NCI-H128 (cell line): ENCODE measurements at regions not wholly inside any gene's neighbourhood (a gene's known extent, or its start where the extent isn't known, plus 50 kb on each side); places are given as distances from the start of the nearest gene placed in this dataset.
"Not testable (repeated sequence)": the region's sequence is repeated elsewhere in the genome, so short reads cannot be mapped to it uniquely, and the experiment has no call there.

Source experiments
- DNase-seq: peaks from one replicate; lab custom pipeline; 2025; ENCODE audit not compliant: unreplicated experiment; lab: John Stamatoyannopoulos, UW

- DNase-seq, result no peak
Observed at GRCh38 chr6:81625216-81625615, 127.3 kb downstream of the TENT5A start.

GRCh38 chr6:81624453-81624852, 128.0 kb downstream of the TENT5A start:
- DNase-seq, result no peak

GRCh38 chr6:81623106-81623759, 129.2 kb downstream of the TENT5A start:
- DNase-seq, result no peak

- no peak for DNase-seq
Observed at GRCh38 chr6:81621816-81622395, 130.6 kb downstream of the TENT5A start.

- no peak for DNase-seq
Observed at GRCh38 chr6:81614292-81614691, 138.2 kb downstream of the TENT5A start.

GRCh38 chr6:81613606-81614005, 138.9 kb downstream of the TENT5A start:
- DNase-seq, result no peak

- DNase-seq, result no peak
Observed at GRCh38 chr6:81612136-81612535, 140.3 kb downstream of the TENT5A start.

- DNase-seq, result no peak
Observed at GRCh38 chr6:81609736-81610135, 142.7 kb downstream of the TENT5A start.

- no peak for DNase-seq
Observed at GRCh38 chr6:81608776-81609175, 143.7 kb downstream of the TENT5A start.

- no peak for DNase-seq
Observed at GRCh38 chr6:81606965-81607381, 145.5 kb downstream of the TENT5A start.

GRCh38 chr6:81605526-81605925, 147.0 kb downstream of the TENT5A start:
- no peak for DNase-seq

- DNase-seq, result no peak
Observed at GRCh38 chr6:81601918-81602317, 150.6 kb downstream of the TENT5A start.

GRCh38 chr6:81600488-81600887, 152.0 kb downstream of the TENT5A start:
- not testable (repeated sequence) for DNase-seq

GRCh38 chr6:81594501-81594900, 158.0 kb downstream of the TENT5A start:
- no peak for DNase-seq

- DNase-seq, result no peak
Observed at GRCh38 chr6:81590314-81590691, 162.2 kb downstream of the TENT5A start.

- DNase-seq, result no peak
Observed at GRCh38 chr6:81589465-81590313, 162.8 kb downstream of the TENT5A start.

GRCh38 chr6:81585686-81586085, 166.8 kb downstream of the TENT5A start:
- DNase-seq, result not testable (repeated sequence)

- DNase-seq, result not testable (repeated sequence)
Observed at GRCh38 chr6:81584156-81584555, 168.3 kb downstream of the TENT5A start.

- no peak for DNase-seq
Observed at GRCh38 chr6:81575442-81575841, 177.0 kb downstream of the TENT5A start.

GRCh38 chr6:81572020-81572419, 180.5 kb downstream of the TENT5A start:
- DNase-seq, result no peak

- no peak for DNase-seq
Observed at GRCh38 chr6:81570681-81571080, 181.8 kb downstream of the TENT5A start.

- no peak for DNase-seq
Observed at GRCh38 chr6:81568973-81569372, 183.5 kb downstream of the TENT5A start.
